Natural killer cell (primary cell): ENCODE measurements at regions not wholly inside any gene's neighbourhood (a gene's known extent, or its start where the extent isn't known, plus 50 kb on each side); places are given as distances from the start of the nearest gene placed in this dataset.

Experiments
- ATAC-seq, 3 donors: fragments of 150-1000 bp in 2 of 3; fragments of 200-7000 bp in 1 of 3; cut with Tn5 transposase; 1 replicate in 1 of 3; 2 replicates in 2 of 3; pipeline ENCODE4 v1.10.0; 2021; ENCODE audit warnings: mild to moderate bottlenecking in 2 of 3, moderate library complexity in 2 of 3
- DNase-seq, 2 donors: peaks; one replicate each; pipeline versions ENCODE4 v3.0.0 to v3.0.0-alpha.2; 2013 to 2021; ENCODE audit warnings: mixed read lengths in 1 of 2
- H3K27ac ChIP-seq: one replicate; pipeline ENCODE4 v1.5.1; 2013; ENCODE audit warnings: mild to moderate bottlenecking, low read length
- H3K27me3 ChIP-seq: one replicate; pipeline ENCODE4 v1.6.1; 2013; ENCODE audit warnings: low read length; ENCODE audit not compliant: control insufficient read depth, insufficient read depth
- H3K36me3 ChIP-seq: one replicate; pipeline ENCODE4 v1.6.1; 2013; ENCODE audit warnings: low read length; ENCODE audit not compliant: control insufficient read depth, insufficient read depth
- H3K4me1 ChIP-seq: one replicate; pipeline ENCODE4 v1.6.1; 2013; ENCODE audit warnings: low read length; ENCODE audit not compliant: control insufficient read depth, insufficient read depth
- H3K4me3 ChIP-seq: one replicate; pipeline ENCODE4 v1.5.1; 2013; ENCODE audit warnings: low read length
- H3K9me3 ChIP-seq: one replicate; pipeline ENCODE4 v1.6.1; 2013; ENCODE audit warnings: low read length; ENCODE audit not compliant: control insufficient read depth, insufficient read depth
- H3K27ac Mint-ChIP-seq, 2 donors: one replicate each; pipeline ENCODE4 v1.8.0; 2022; ENCODE audit warnings: mild to moderate bottlenecking in 2 of 2, mixed read lengths in 2 of 2, moderate library complexity in 1 of 2
- H3K27me3 Mint-ChIP-seq, 2 donors: one replicate each; pipeline ENCODE4 v1.8.0; 2022; ENCODE audit warnings: low read depth in 2 of 2, mixed read lengths in 2 of 2
- H3K36me3 Mint-ChIP-seq: one replicate; pipeline ENCODE4 v1.8.0; 2022; ENCODE audit warnings: mixed read lengths
- H3K4me1 Mint-ChIP-seq, 2 donors: one replicate each; pipeline ENCODE4 v1.8.0; 2022; ENCODE audit warnings: mixed read lengths in 2 of 2
- H3K4me3 Mint-ChIP-seq: one replicate; pipeline ENCODE4 v1.8.0; 2022; ENCODE audit warnings: mild to moderate bottlenecking, moderate library complexity, mixed read lengths
- H3K9me3 Mint-ChIP-seq, 2 donors: one replicate each; pipeline ENCODE4 v1.8.0; 2022; ENCODE audit warnings: mixed read lengths in 2 of 2
- CTCF ChIP-seq: fragments of 200-600 bp; IDR thresholded peaks from one replicate; pipeline ENCODE4 v1.8.0; 2022; ENCODE audit warnings: antibody characterized with exemption
- WGBS: methylation state at CpG from one replicate; pipeline ENCODE4 v1.1.7; 2013; ENCODE audit warnings: missing lambda C conversion rate; ENCODE audit not compliant: insufficient coverage; 5-methylcytosine and 5-hydroxymethylcytosine counted together
- intact Hi-C: fragments of 100-400 bp; cut with micrococcal nuclease; formaldehyde crosslinking; loops from one replicate; pipeline ENCODE4 v1.14.2; 2022

GRCh38 chr15:95594496-95594895 lies 736.0 kb upstream of the NR2F2 start:
- Histone ChIP-seq H3K36me3 (no peaks in the 10 kb centered on the region), H3K27ac (no peak overlapping the region), H3K9me3 (no peaks in the 10 kb centered on the region), H3K4me3 (no peak overlapping the region), H3K27me3 (peaks cover 6% of the 10 kb centered on the region), H3K4me1 (no peaks in the 10 kb centered on the region)
- Mint-ChIP-seq H3K9me3 (no peaks in the 10 kb centered on the region), H3K4me3 (no peak overlapping the region), H3K27ac (no peak overlapping the region), H3K36me3 (no peaks in the 10 kb centered on the region), H3K27me3 (peaks cover 28 to 70% of the 10 kb centered on the region in 2 donors), H3K4me1 (no peaks in the 10 kb centered on the region)
- 59% methylated on average over 3 of the region's 4 CpGs for WGBS
- no peak for ATAC-seq
- DNase-seq = no peak
- TF ChIP-seq CTCF = no peak
- intact Hi-C loops = no loop called here

GRCh38 chr15:95595759-95596158 lies 734.7 kb upstream of the NR2F2 start:
- intact Hi-C loops = no loop called here
- Mint-ChIP-seq H3K36me3 (no peaks in the 10 kb centered on the region), H3K27me3 (peaks cover 30 to 64% of the 10 kb centered on the region in 2 donors), H3K4me3 (no peak overlapping the region), H3K4me1 (no peaks in the 10 kb centered on the region), H3K27ac (no peak overlapping the region), H3K9me3 (no peaks in the 10 kb centered on the region)
- H3K4me3 ChIP-seq = no peak overlapping the region
- DNase-seq (no peak), ATAC-seq (no peak)
- no peak for TF ChIP-seq CTCF
- H3K27ac ChIP-seq = no peak overlapping the region
- peaks cover 6% of the 10 kb centered on the region for H3K27me3 ChIP-seq
- no peaks in the 10 kb centered on the region for H3K4me1 ChIP-seq
- no peaks in the 10 kb centered on the region for H3K36me3 ChIP-seq
- no peaks in the 10 kb centered on the region for H3K9me3 ChIP-seq

GRCh38 chr15:95596496-95596895 lies 734.0 kb upstream of the NR2F2 start:
- H3K27me3 ChIP-seq = peaks cover 6% of the 10 kb centered on the region
- Mint-ChIP-seq H3K4me3 (no peak overlapping the region), H3K27me3 (peaks cover 30 to 64% of the 10 kb centered on the region in 2 donors), H3K27ac (no peak overlapping the region), H3K9me3 (no peaks in the 10 kb centered on the region), H3K4me1 (no peaks in the 10 kb centered on the region), H3K36me3 (no peaks in the 10 kb centered on the region)
- no peak for DNase-seq
- no peak overlapping the region for H3K4me3 ChIP-seq
- ATAC-seq = no peak
- TF ChIP-seq CTCF = no peak
- no peaks in the 10 kb centered on the region for H3K36me3 ChIP-seq
- H3K9me3 ChIP-seq = no peaks in the 10 kb centered on the region
- H3K27ac ChIP-seq = no peak overlapping the region
- WGBS = 75% methylated on average over 5 of the region's 6 CpGs
- H3K4me1 ChIP-seq = no peaks in the 10 kb centered on the region
- intact Hi-C loops = no loop called here

GRCh38 chr15:95598251-95598855 lies 732.1 kb upstream of the NR2F2 start:
- no peak for TF ChIP-seq CTCF
- no peak for ATAC-seq

More at GRCh38 chr15:95598251-95598855, 732.1 kb upstream of the NR2F2 start:
- H3K9me3 ChIP-seq = no peaks in the 10 kb centered on the region
- no peaks in the 10 kb centered on the region for H3K4me1 ChIP-seq
- WGBS = 81% methylated on average over 7 of the region's 8 CpGs
- peaks cover 9% of the 10 kb centered on the region for H3K27me3 ChIP-seq
- H3K36me3 Mint-ChIP-seq = no peaks in the 10 kb centered on the region
- no peak overlapping the region for H3K4me3 ChIP-seq
- H3K4me1 Mint-ChIP-seq = no peaks in the 10 kb centered on the region
- DNase-seq = no peak
- no peak overlapping the region for H3K27ac ChIP-seq
- no peaks in the 10 kb centered on the region for H3K36me3 ChIP-seq
- H3K9me3 Mint-ChIP-seq = no peaks in the 10 kb centered on the region
- H3K27me3 Mint-ChIP-seq = peaks cover 30 to 53% of the 10 kb centered on the region in 2 donors
- intact Hi-C loops = no loop called here
- H3K27ac Mint-ChIP-seq = no peak overlapping the region
- no peak overlapping the region for H3K4me3 Mint-ChIP-seq
